Sigmoid colon (tissue), 6 donors: ENCODE measurements at regions not wholly inside any gene's neighbourhood (a gene's known extent, or its start where the extent isn't known, plus 50 kb on each side); places are given as distances from the start of the nearest gene placed in this dataset.

Experiments
- DNase-seq: peaks from one replicate; pipeline ENCODE4 v3.0.0-alpha.2; 2019
- H3K27ac ChIP-seq, 4 donors: fragments of 200-600 bp; sonication (generic); one replicate each; pipeline ENCODE4 v1.5.1; 2016 to 2019; ENCODE audit warnings: mild to moderate bottlenecking in 1 of 4
- H3K27me3 ChIP-seq, 3 donors: fragments of 200-600 bp; sonication (generic); one replicate each; pipeline ENCODE4 v1.5.1; 2019; ENCODE audit warnings: mild to moderate bottlenecking in 1 of 3
- H3K36me3 ChIP-seq, 4 donors: fragments of 200-600 bp; sonication (generic); one replicate each; pipeline ENCODE4 v1.5.1; 2016 to 2019
- H3K4me1 ChIP-seq, 4 donors: fragments of 200-600 bp; sonication (generic); one replicate each; pipeline ENCODE4 v1.5.1; 2017 to 2019
- H3K4me3 ChIP-seq, 4 donors: fragments of 200-600 bp; sonication (generic); one replicate each; pipeline ENCODE4 v1.5.1; 2017 to 2019; ENCODE audit warnings: mild to moderate bottlenecking in 2 of 4, moderate library complexity in 1 of 4
- H3K9me3 ChIP-seq, 4 donors: fragments of 200-600 bp in 3 of 4; sonication (generic) in 3 of 4; one replicate each; pipeline versions ENCODE4 v1.5.1 to v1.6.1; 2013 to 2019
- CTCF ChIP-seq, 4 experiments: fragments of 450-650 bp in 3 of 4; fragments of 200-600 bp in 1 of 4; IDR thresholded peaks; one replicate each; pipeline ENCODE4 v1.5.1; 2016 to 2019; ENCODE audit warnings: antibody characterized with exemption in 4 of 4, mild to moderate bottlenecking in 3 of 4, moderate library complexity in 2 of 4
- EP300 ChIP-seq, 4 donors: sonication (generic); formaldehyde crosslinking; IDR thresholded peaks; one replicate each; pipeline ENCODE4 v1.6.1; 2017; ENCODE audit warnings: antibody characterized with exemption in 4 of 4
- POLR2A ChIP-seq, 2 donors: fragments of 450-650 bp; IDR thresholded peaks; one replicate each; pipeline ENCODE4 v1.6.1; 2016; ENCODE audit warnings: antibody characterized with exemption in 2 of 2, mild to moderate bottlenecking in 2 of 2, moderate library complexity in 2 of 2
- POLR2AphosphoS5 ChIP-seq, 4 donors: sonication (generic); formaldehyde crosslinking; IDR thresholded peaks; one replicate each; pipeline ENCODE4 v1.6.1; 2017; ENCODE audit warnings: antibody characterized with exemption in 4 of 4
- WGBS, 2 donors: extraction: QIAGEN DNeasy Blood & Tissue Kit; methylation state at CpG; one replicate each; pipeline ENCODE4 v1.1.7; 2013; 5-methylcytosine and 5-hydroxymethylcytosine counted together
- intact Hi-C: fragments of 100-400 bp; cut with DNase I; formaldehyde crosslinking; loops from one replicate; pipeline ENCODE4 v1.15.1; 2023
- donor health status: healthy with polysubstance abuse.
- donor health status: healthy.

- intact Hi-C loops, result no loop called here
- TF ChIP-seq POLR2A (IDR thresholded peaks at IDR 0.05) (no peak), EP300 (IDR thresholded peaks at IDR 0.05) (no peak), POLR2AphosphoS5 (IDR thresholded peaks at IDR 0.05) (no peak), CTCF (IDR thresholded peaks at IDR 0.05) (no peak)
- DNase-seq, result no peak
- Histone ChIP-seq H3K9me3 (no peaks in the 10 kb centered on the region), H3K27ac (no peak overlapping the region), H3K27me3 (no peaks in the 10 kb centered on the region), H3K36me3 (no peaks in the 10 kb centered on the region), H3K4me3 (no peak overlapping the region), H3K4me1 (no peaks in the 10 kb centered on the region)
- 80 to 87% methylated on average over 2 of the region's 2 CpGs for WGBS, 2 donors
Measured at GRCh38 chr5:67311208-67311607, 114.6 kb upstream of the CD180 start.

GRCh38 chr5:67310740-67311139 is 114.1 kb upstream of the CD180 start:
- TF ChIP-seq EP300 (IDR thresholded peaks at IDR 0.05) (no peak), CTCF (IDR thresholded peaks at IDR 0.05) (no peak), POLR2AphosphoS5 (IDR thresholded peaks at IDR 0.05) (no peak), POLR2A (IDR thresholded peaks at IDR 0.05) (no peak)
- Histone ChIP-seq H3K4me1 (peaks cover 0 to 2% (median 0%) of the 10 kb centered on the region in 4 donors), H3K9me3 (no peaks in the 10 kb centered on the region), H3K4me3 (no peak overlapping the region), H3K27ac (no peak overlapping the region), H3K27me3 (no peaks in the 10 kb centered on the region), H3K36me3 (no peaks in the 10 kb centered on the region)
- intact Hi-C loops, result no loop called here
- 58 to 68% methylated on average over 2 of the region's 2 CpGs for WGBS, 2 donors
- no peak for DNase-seq

- intact Hi-C loops, result no loop called here
- 86 to 89% methylated on average over 1 of the region's 1 CpG for WGBS, 2 donors
- no peak for DNase-seq
- no peaks in the 10 kb centered on the region for H3K9me3 ChIP-seq
- TF ChIP-seq POLR2A (IDR thresholded peaks at IDR 0.05) (no peak), POLR2AphosphoS5 (IDR thresholded peaks at IDR 0.05) (no peak), CTCF (IDR thresholded peaks at IDR 0.05) (no peak), EP300 (IDR thresholded peaks at IDR 0.05) (no peak)
- no peak overlapping the region for H3K4me3 ChIP-seq
- peaks cover 0 to 8% (median 0%) of the 10 kb centered on the region in 4 donors for H3K4me1 ChIP-seq
- no peaks in the 10 kb centered on the region for H3K27me3 ChIP-seq
- no peak overlapping the region for H3K27ac ChIP-seq
- no peaks in the 10 kb centered on the region for H3K36me3 ChIP-seq
Measured at GRCh38 chr5:67310169-67310568, 113.6 kb upstream of the CD180 start.

DNA sequence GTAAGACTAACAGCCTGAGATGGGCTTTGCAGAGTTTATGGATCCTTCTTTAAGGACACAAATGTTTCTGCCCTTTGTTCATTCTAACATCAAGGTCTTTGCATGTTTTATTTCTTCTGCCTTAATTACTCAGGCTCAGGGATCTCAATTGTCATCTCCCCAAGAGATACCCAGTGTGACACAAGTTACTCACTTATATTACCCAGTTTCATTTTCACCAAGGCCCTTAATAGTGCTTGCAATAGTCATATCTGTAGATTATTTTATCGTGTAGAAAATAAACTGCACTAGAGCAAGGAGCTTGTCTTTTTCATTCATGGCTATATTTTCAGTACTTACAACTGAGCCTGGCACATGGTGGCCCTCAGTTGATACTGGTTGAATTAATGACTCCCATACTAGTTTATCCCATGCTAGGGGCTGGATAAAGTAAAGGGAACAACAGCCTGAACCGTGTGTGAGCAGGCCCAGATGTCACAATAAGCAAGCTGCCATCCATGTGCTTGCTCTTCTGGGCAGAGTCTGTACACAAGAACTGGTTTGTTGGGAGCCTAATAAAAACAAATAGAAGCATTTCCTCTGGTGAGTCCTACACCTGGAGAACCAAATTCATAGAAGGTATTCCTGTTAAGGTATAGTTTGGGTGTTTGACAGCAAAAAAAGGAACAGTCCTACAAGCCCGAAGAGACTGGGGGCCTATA is 112.5 kb upstream of the CD180 start:
- no peak overlapping the region for H3K4me3 ChIP-seq
- intact Hi-C loops, result no loop called here
- no peaks in the 10 kb centered on the region for H3K9me3 ChIP-seq
- peaks cover 0 to 17% (median 4%) of the 10 kb centered on the region in 4 donors for H3K4me1 ChIP-seq
- WGBS, 2 donors, result 75 to 80% methylated on average over 3 of the region's 3 CpGs
- TF ChIP-seq POLR2AphosphoS5 (IDR thresholded peaks at IDR 0.05) (no peak), POLR2A (IDR thresholded peaks at IDR 0.05) (no peak), CTCF (IDR thresholded peaks at IDR 0.05) (no peak), EP300 (IDR thresholded peaks at IDR 0.05) (no peak)
- DNase-seq, result no peak
- no peaks in the 10 kb centered on the region for H3K36me3 ChIP-seq
- H3K27ac ChIP-seq, result no peak overlapping the region
- H3K27me3 ChIP-seq, result no peaks in the 10 kb centered on the region
